Body of pancreas (tissue), 4 donors: ENCODE measurements at regions not wholly inside any gene's neighbourhood (a gene's known extent, or its start where the extent isn't known, plus 50 kb on each side); places are given as distances from the start of the nearest gene placed in this dataset.

ENCODE experiments used
- ATAC-seq: fragments of 150-250 bp; one replicate; pipeline ENCODE4 v1.9.1; 2016
- DNase-seq, 4 donors: peaks; one replicate each; pipeline ENCODE4 v3.0.0-alpha.2; 2019
- H3K27ac ChIP-seq, 4 donors: fragments of 200-600 bp; sonication (generic); 1 replicate in 3 of 4; 2 replicates in 1 of 4; pipeline versions ENCODE4 v1.5.1 to v1.6.1; 2016 to 2019; ENCODE audit warnings: mild to moderate bottlenecking in 1 of 4, mixed read lengths in 1 of 4, moderate library complexity in 1 of 4
- H3K27me3 ChIP-seq, 2 donors: fragments of 200-600 bp; sonication (generic); one replicate each; pipeline ENCODE4 v1.6.0; 2016; ENCODE audit warnings: mild to moderate bottlenecking in 1 of 2
- H3K36me3 ChIP-seq, 2 donors: fragments of 200-600 bp; sonication (generic); replicated peaks in 1 of 2; 2 replicates each; pipeline ENCODE4 v1.5.1; 2016; ENCODE audit warnings: low read depth in 2 of 2; ENCODE audit not compliant: insufficient read depth in 1 of 2
- H3K4me1 ChIP-seq: fragments of 200-600 bp; sonication (generic); one replicate; pipeline ENCODE4 v1.6.0; 2016
- H3K4me3 ChIP-seq, 2 donors: fragments of 200-600 bp; sonication (generic); 1 replicate in 1 of 2; 2 replicates in 1 of 2; pipeline ENCODE4 v1.5.1; 2016 to 2019
- H3K9me3 ChIP-seq, 3 donors: fragments of 200-600 bp; sonication (generic); 1 replicate in 2 of 3; 2 replicates in 1 of 3; pipeline ENCODE4 v1.5.1; 2016
- CTCF ChIP-seq, 7 experiments: fragments of 450-650 bp in 4 of 7; fragments of 200-600 bp in 3 of 7; sonication (generic) in 3 of 7; IDR thresholded peaks; one replicate each; pipeline ENCODE4 v1.5.1; 2016 to 2019; ENCODE audit warnings: antibody characterized with exemption in 7 of 7
- POLR2A ChIP-seq, 3 donors: fragments of 450-650 bp; IDR thresholded peaks; one replicate each; pipeline ENCODE4 v1.6.1; 2016; ENCODE audit warnings: antibody characterized with exemption in 3 of 3, mild to moderate bottlenecking in 2 of 3
- WGBS, 2 donors: methylation state at CpG; one replicate each; pipeline ENCODE4 v1.1.5; 2017; 5-methylcytosine and 5-hydroxymethylcytosine counted together
- intact Hi-C: fragments of 100-400 bp; cut with DNase I; formaldehyde crosslinking; loops from one replicate; pipeline ENCODE4 v1.15.1; 2023

DNA sequence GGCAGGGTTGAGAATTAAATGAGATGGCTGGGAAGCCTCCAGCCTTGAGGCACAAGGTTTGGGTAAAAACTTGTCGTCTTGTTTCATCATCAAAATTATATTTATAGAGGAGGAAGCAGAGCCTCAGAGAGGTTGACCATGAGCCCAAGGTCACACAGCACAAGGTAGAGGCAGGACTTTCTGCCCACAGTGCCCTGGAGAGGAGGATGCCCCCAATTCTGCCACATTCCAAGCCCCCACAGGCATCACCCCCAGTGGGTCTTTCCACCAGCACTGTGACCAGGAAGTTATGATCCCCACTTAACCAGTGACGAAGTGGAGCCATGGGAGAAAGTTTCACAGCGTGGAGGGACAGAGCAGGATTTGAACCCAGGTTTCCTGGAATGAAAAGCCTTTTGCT is 400.0 kb downstream of the MATN1 start:
- Histone ChIP-seq H3K4me1 (no peaks in the 10 kb centered on the region), H3K27ac (no peak overlapping the region), H3K27me3 (no peaks in the 10 kb centered on the region), H3K36me3 (no peaks in the 10 kb centered on the region), H3K4me3 (no peak overlapping the region), H3K9me3 (no peaks in the 10 kb centered on the region)
- ATAC-seq, result no peak
- no peak for DNase-seq
- TF ChIP-seq POLR2A (IDR thresholded peaks at IDR 0.05) (no peak), CTCF (IDR thresholded peaks at IDR 0.05) (no peak)
- WGBS, 2 donors, result 68 to 69% methylated on average over 2 to 3 of the region's 3 CpGs
- intact Hi-C loops, result no loop called here

DNA sequence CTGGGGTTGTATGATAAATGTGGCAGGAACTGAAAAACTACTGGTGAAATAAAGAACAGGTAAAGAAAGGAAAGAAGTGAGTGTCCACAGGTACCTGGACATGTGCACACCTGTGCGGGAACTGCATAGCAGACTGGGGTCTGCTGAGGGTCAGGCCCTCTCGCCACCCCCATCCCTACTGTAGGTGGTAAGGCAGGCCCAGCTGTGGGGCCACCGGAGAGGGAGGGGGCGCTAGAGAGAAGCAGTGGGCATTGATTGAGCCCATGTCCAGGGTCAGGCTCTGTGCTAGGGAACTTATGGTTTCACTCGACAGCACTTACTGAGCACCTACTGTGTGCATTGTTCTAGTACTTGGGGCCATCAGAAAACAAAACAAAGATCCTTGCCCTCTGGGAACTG is 400.5 kb downstream of the MATN1 start:
- Histone ChIP-seq H3K27ac (no peak overlapping the region), H3K9me3 (no peaks in the 10 kb centered on the region), H3K4me3 (no peak overlapping the region), H3K27me3 (no peaks in the 10 kb centered on the region), H3K4me1 (no peaks in the 10 kb centered on the region), H3K36me3 (no peaks in the 10 kb centered on the region)
- WGBS, 2 donors, result 45 to 52% methylated on average over 5 of the region's 5 CpGs
- no peak for ATAC-seq
- DNase-seq, result no peak
- intact Hi-C loops, result no loop called here
- TF ChIP-seq POLR2A (IDR thresholded peaks at IDR 0.05), result no peak
- TF ChIP-seq CTCF (IDR thresholded peaks at IDR 0.05), result no peak

GRCh38 chr1:30321996-30322858 is 401.2 kb downstream of the MATN1 start:
- Histone ChIP-seq H3K27me3 (no peaks in the 10 kb centered on the region), H3K36me3 (no peaks in the 10 kb centered on the region), H3K4me3 (no peak overlapping the region), H3K9me3 (no peaks in the 10 kb centered on the region), H3K27ac (no peak overlapping the region), H3K4me1 (no peaks in the 10 kb centered on the region)
- ATAC-seq, result no peak
- no peak for TF ChIP-seq CTCF (IDR thresholded peaks at IDR 0.05)
- TF ChIP-seq POLR2A (IDR thresholded peaks at IDR 0.05), result no peak
- DNase-seq, result no peak
- intact Hi-C loops, result no loop called here
- 51 to 65% methylated on average over 6 to 7 of the region's 10 CpGs for WGBS, 2 donors

DNA sequence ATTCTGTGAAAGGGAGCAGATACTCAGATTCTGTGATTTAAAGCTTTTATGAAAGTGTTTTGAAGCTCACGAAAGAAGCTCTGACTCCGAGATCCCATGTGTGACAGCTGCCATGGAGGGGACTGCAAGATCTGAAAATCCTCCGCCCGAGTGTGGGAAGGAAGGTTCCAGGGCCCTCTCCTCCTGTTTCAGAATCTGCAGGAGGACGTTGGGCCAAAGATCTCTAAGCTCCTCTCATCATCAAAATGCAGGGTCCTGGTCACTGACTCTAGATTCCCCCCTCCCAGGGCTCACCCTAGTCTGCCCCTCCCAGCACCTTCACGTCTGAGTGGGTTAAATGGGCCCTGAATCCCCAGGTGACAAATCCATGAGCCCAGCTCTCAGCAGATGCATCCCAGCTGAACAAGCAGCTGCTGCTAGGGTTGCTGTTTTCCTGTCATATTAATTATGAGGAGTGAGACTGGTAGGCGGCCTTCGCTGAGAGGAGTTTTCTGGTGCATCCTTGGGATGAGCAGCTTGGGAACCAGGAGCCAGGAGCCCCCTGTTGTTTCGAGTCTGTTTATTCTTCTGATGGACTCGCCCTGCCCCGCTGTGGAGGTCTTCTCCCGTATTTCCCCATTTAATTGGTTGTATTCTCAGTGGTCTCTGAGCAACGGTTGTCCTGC is 402.0 kb downstream of the MATN1 start:
- 52 to 64% methylated on average over 13 of the region's 13 CpGs for WGBS, 2 donors

More for the DNA sequence above, 402.0 kb downstream of the MATN1 start:
- H3K4me1 ChIP-seq, result no peaks in the 10 kb centered on the region
- ATAC-seq (no peak), DNase-seq (no peak)
- H3K9me3 ChIP-seq, result no peaks in the 10 kb centered on the region
- intact Hi-C loops, result no loop called here
- H3K27me3 ChIP-seq, result no peaks in the 10 kb centered on the region
- no peak overlapping the region for H3K27ac ChIP-seq
- TF ChIP-seq CTCF (IDR thresholded peaks at IDR 0.05) (no peak), POLR2A (IDR thresholded peaks at IDR 0.05) (no peak)
- no peak overlapping the region for H3K4me3 ChIP-seq
- no peaks in the 10 kb centered on the region for H3K36me3 ChIP-seq
